Lung (tissue), 11 donors: ENCODE measurements at regions not wholly inside any gene's neighbourhood (a gene's known extent, or its start where the extent isn't known, plus 50 kb on each side); places are given as distances from the start of the nearest gene placed in this dataset.

Experiments
- ATAC-seq: fragments of 200-7000 bp; cut with Tn5 transposase; one replicate; pipeline ENCODE4 v1.9.1; 2020; ENCODE audit warnings: moderate number of reproducible peaks; ENCODE audit not compliant: insufficient read depth, low FRiP score
- DNase-seq, 3 donors: peaks; one replicate each; pipeline ENCODE4 v3.0.0-alpha.2; 2013 to 2017
- H3K27ac ChIP-seq, 2 donors: one replicate each; pipeline ENCODE4 v1.5.1; 2013; ENCODE audit warnings: mild to moderate bottlenecking in 2 of 2, moderate library complexity in 2 of 2, control low read depth in 1 of 2, inconsistent platforms in 1 of 2, low read depth in 1 of 2, low read length in 1 of 2
- H3K27me3 ChIP-seq, 3 donors: one replicate each; pipeline ENCODE4 v1.5.1; 2013; ENCODE audit warnings: low read length in 2 of 3; ENCODE audit not compliant: control insufficient read depth in 3 of 3, insufficient read depth in 3 of 3
- H3K36me3 ChIP-seq, 4 donors: one replicate each; pipeline ENCODE4 v1.5.1; 2013; ENCODE audit warnings: low read length in 4 of 4, mild to moderate bottlenecking in 1 of 4, moderate library complexity in 1 of 4; ENCODE audit not compliant: control insufficient read depth in 4 of 4, insufficient read depth in 4 of 4
- H3K4me1 ChIP-seq, 5 donors: one replicate each; pipeline ENCODE4 v1.5.1; 2013; ENCODE audit warnings: low read length in 5 of 5, mild to moderate bottlenecking in 2 of 5, moderate library complexity in 1 of 5; ENCODE audit not compliant: control insufficient read depth in 5 of 5, insufficient read depth in 5 of 5
- H3K4me3 ChIP-seq: one replicate; pipeline ENCODE4 v1.5.1; 2013; ENCODE audit warnings: mild to moderate bottlenecking, control low read depth, moderate library complexity
- H3K9ac ChIP-seq, 2 donors: one replicate each; pipeline ENCODE4 v1.5.1; 2013; ENCODE audit warnings: low read length in 2 of 2, control low read depth in 1 of 2; ENCODE audit not compliant: insufficient read depth in 1 of 2
- H3K9me3 ChIP-seq, 4 donors: one replicate each; pipeline ENCODE4 v1.5.1; 2013; ENCODE audit warnings: low read length in 3 of 4, mild to moderate bottlenecking in 1 of 4, moderate library complexity in 1 of 4; ENCODE audit not compliant: control insufficient read depth in 4 of 4, insufficient read depth in 3 of 4
- WGBS, 2 donors: extraction: QIAGEN DNeasy Blood & Tissue Kit; methylation state at CpG; one replicate each; pipeline ENCODE4 v1.1.7; 2013; 5-methylcytosine and 5-hydroxymethylcytosine counted together
- TF ChIP-seq, protein P1 (sequence below): IDR thresholded peaks from 2 replicates; pipeline ENCODE4 v1.5.1; 2012; ENCODE audit warnings: mild to moderate bottlenecking; ENCODE audit errors: control extremely low read depth, extremely low read depth
- donor health status: control.
- donor health status: control.
- donor health status: Bipolar disorder and iron deficiency.
- donor health status: healthy.
- donor health status: DM: yes; HTN: yes; CAD: no.

GRCh38 chr14:22221508-22221907 lies 367.5 kb downstream of the DAD1 start:
- H3K27me3 ChIP-seq: no peaks in the 10 kb centered on the region
- no peaks in the 10 kb centered on the region for H3K9me3 ChIP-seq
- 19% methylated on average over 3 of the region's 3 CpGs for WGBS, 2 donors
- no peaks in the 10 kb centered on the region for H3K4me1 ChIP-seq
- no peak overlapping the region for H3K4me3 ChIP-seq
- ATAC-seq (no peak), DNase-seq (peak in 1 of 3 donors; percentile 20)
- no peak overlapping the region for H3K9ac ChIP-seq
- no peak overlapping the region for H3K27ac ChIP-seq
- H3K36me3 ChIP-seq: no peaks in the 10 kb centered on the region
- TF ChIP-seq, protein P1, sequence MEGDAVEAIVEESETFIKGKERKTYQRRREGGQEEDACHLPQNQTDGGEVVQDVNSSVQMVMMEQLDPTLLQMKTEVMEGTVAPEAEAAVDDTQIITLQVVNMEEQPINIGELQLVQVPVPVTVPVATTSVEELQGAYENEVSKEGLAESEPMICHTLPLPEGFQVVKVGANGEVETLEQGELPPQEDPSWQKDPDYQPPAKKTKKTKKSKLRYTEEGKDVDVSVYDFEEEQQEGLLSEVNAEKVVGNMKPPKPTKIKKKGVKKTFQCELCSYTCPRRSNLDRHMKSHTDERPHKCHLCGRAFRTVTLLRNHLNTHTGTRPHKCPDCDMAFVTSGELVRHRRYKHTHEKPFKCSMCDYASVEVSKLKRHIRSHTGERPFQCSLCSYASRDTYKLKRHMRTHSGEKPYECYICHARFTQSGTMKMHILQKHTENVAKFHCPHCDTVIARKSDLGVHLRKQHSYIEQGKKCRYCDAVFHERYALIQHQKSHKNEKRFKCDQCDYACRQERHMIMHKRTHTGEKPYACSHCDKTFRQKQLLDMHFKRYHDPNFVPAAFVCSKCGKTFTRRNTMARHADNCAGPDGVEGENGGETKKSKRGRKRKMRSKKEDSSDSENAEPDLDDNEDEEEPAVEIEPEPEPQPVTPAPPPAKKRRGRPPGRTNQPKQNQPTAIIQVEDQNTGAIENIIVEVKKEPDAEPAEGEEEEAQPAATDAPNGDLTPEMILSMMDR: no peak

- ATAC-seq (no peak), DNase-seq (peak in 1 of 3 donors; percentile 19)
- Histone ChIP-seq H3K4me3 (no peak overlapping the region), H3K4me1 (no peaks in the 10 kb centered on the region), H3K9me3 (no peaks in the 10 kb centered on the region), H3K9ac (no peak overlapping the region), H3K36me3 (no peaks in the 10 kb centered on the region), H3K27ac (no peak overlapping the region), H3K27me3 (no peaks in the 10 kb centered on the region)
- WGBS, 2 donors: 35 to 45% methylated on average over 1 of the region's 1 CpG
- TF ChIP-seq, protein P1: no peak
Measured at GRCh38 chr14:22220427-22220826, 368.6 kb downstream of the DAD1 start.

DNA sequence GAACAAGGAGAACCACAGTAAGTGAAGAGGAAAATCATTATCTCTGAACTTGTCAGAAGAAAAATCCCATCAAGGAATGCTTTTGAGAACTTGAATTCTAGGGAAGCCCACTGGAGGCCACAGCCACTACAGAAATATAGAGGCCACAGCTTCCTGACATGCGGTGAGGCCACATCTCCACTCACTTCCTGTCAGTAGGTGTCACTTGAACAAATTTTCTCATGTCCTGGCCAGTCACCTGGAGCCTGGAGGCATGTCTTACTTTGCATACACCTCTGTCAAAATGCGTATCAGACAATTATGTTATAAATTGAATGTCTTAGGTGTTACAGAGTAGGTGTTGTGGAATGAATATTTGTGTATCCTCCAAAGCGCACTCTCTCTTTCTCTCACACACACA lies 370.3 kb downstream of the DAD1 start:
- Histone ChIP-seq H3K27ac (no peak overlapping the region), H3K36me3 (no peaks in the 10 kb centered on the region), H3K9ac (no peak overlapping the region), H3K4me3 (no peak overlapping the region), H3K9me3 (no peaks in the 10 kb centered on the region), H3K4me1 (no peaks in the 10 kb centered on the region), H3K27me3 (no peaks in the 10 kb centered on the region)
- WGBS, 2 donors: 59 to 74% methylated on average over 3 of the region's 3 CpGs
- DNase-seq (no peak), ATAC-seq (no peak)
- TF ChIP-seq, protein P1: no peak

GRCh38 chr14:22213120-22213519 lies 375.9 kb downstream of the DAD1 start:
- DNase-seq (peak in 2 of 3 donors; percentile 4 to 42), ATAC-seq (peak; percentile 72)
- Histone ChIP-seq H3K4me1 (no peaks in the 10 kb centered on the region), H3K9me3 (no peaks in the 10 kb centered on the region), H3K36me3 (no peaks in the 10 kb centered on the region), H3K9ac (no peak overlapping the region), H3K27ac (no peak overlapping the region), H3K4me3 (no peak overlapping the region), H3K27me3 (no peaks in the 10 kb centered on the region)
- 26 to 29% methylated on average over 3 of the region's 3 CpGs for WGBS, 2 donors
- TF ChIP-seq, protein P1: no peak
